Spleen (tissue), 11 donors: ENCODE measurements at regions not wholly inside any gene's neighbourhood (a gene's known extent, or its start where the extent isn't known, plus 50 kb on each side); places are given as distances from the start of the nearest gene placed in this dataset.

ENCODE experiments used
- DNase-seq: peaks from one replicate; pipeline ENCODE4 v3.0.0-alpha.2; 2020
- H3K27ac ChIP-seq, 8 donors: fragments of 200-600 bp; sonication (generic) in 7 of 8; 1 replicate in 4 of 8; 2 replicates in 4 of 8; pipeline versions ENCODE4 v1.5.0 to v1.8.0; 2016 to 2021; ENCODE audit warnings: inconsistent platforms in 4 of 8, mild to moderate bottlenecking in 4 of 8, moderate library complexity in 1 of 8
- H3K27me3 ChIP-seq, 7 donors: fragments of 200-600 bp; sonication (generic) in 6 of 7; replicated peaks in 1 of 7; 1 replicate in 4 of 7; 2 replicates in 3 of 7; pipeline versions ENCODE4 v1.5.0 to v1.8.0; 2016 to 2021; ENCODE audit warnings: inconsistent platforms in 3 of 7, mild to moderate bottlenecking in 1 of 7
- H3K36me3 ChIP-seq, 6 donors: fragments of 200-600 bp; sonication (generic) in 5 of 6; 1 replicate in 4 of 6; 2 replicates in 2 of 6; pipeline versions ENCODE4 v1.5.0 to v1.8.0; 2016 to 2021; ENCODE audit warnings: inconsistent platforms in 2 of 6
- H3K4me1 ChIP-seq, 6 donors: fragments of 200-600 bp; sonication (generic) in 5 of 6; 1 replicate in 3 of 6; 2 replicates in 3 of 6; pipeline versions ENCODE4 v1.5.0 to v1.8.0; 2016 to 2021; ENCODE audit warnings: inconsistent platforms in 3 of 6
- H3K4me3 ChIP-seq, 8 donors: fragments of 200-600 bp; sonication (generic) in 7 of 8; 1 replicate in 4 of 8; 2 replicates in 4 of 8; pipeline versions ENCODE4 v1.5.0 to v1.8.0; 2016 to 2021; ENCODE audit warnings: inconsistent platforms in 4 of 8, mild to moderate bottlenecking in 4 of 8, moderate library complexity in 2 of 8
- H3K9me3 ChIP-seq, 8 donors: fragments of 200-600 bp; sonication (generic) in 7 of 8; 1 replicate in 4 of 8; 2 replicates in 4 of 8; pipeline versions ENCODE4 v1.5.0 to v1.8.0; 2016 to 2021; ENCODE audit warnings: inconsistent platforms in 4 of 8
- CTCF ChIP-seq, 11 experiments: fragments of 200-600 bp in 7 of 11; fragments of 450-650 bp in 4 of 11; sonication (generic) in 4 of 11; IDR thresholded peaks in 8 of 11; conservative IDR thresholded peaks in 3 of 11; 1 replicate in 7 of 11; 2 replicates in 4 of 11; pipeline versions ENCODE4 v1.4.0 to v1.8.0; 2016 to 2021; ENCODE audit warnings: antibody characterized with exemption in 11 of 11, inconsistent platforms in 4 of 11, mild to moderate bottlenecking in 1 of 11
- POLR2A ChIP-seq, 3 donors: fragments of 450-650 bp; IDR thresholded peaks; one replicate each; pipeline ENCODE4 v1.5.1; 2017; ENCODE audit warnings: antibody characterized with exemption in 3 of 3, mild to moderate bottlenecking in 1 of 3
- POLR2AphosphoS5 ChIP-seq, 3 donors: sonication (generic); formaldehyde crosslinking; IDR thresholded peaks; one replicate each; pipeline ENCODE4 v1.5.1; 2017; ENCODE audit warnings: antibody characterized with exemption in 3 of 3
- WGBS, 5 donors: extraction: QIAGEN DNeasy Blood & Tissue Kit in 3 of 5; methylation state at CpG; one replicate each; pipeline versions ENCODE4 v1.1.5 to v1.1.7; 2013 to 2018; 5-methylcytosine and 5-hydroxymethylcytosine counted together
- intact Hi-C: fragments of 100-400 bp; cut with DNase I; formaldehyde crosslinking; loops from one replicate; pipeline ENCODE4 v1.15.0; 2023; ENCODE audit warnings: low total_unique reads
- donor health status: healthy with polysubstance abuse.
- donor health status: DM: no; HTN: no; CAD: no; lungs with moderate emphysema.
- donor health status: DM: no; HTN: no; CAD: no.
- donor health status: Bipolar disorder and iron deficiency.
- donor health status: healthy.
- donor health status: DM: no; HTN: no; CAD: no.
- donor health status: DM: yes; HTN: yes; CAD: no.

GRCh38 chr18:7390731-7391492 is 160.0 kb downstream of the LRRC30 start:
- H3K4me1 ChIP-seq, result no peaks in the 10 kb centered on the region
- TF ChIP-seq POLR2A (IDR thresholded peaks at IDR 0.05) (no peak), POLR2AphosphoS5 (IDR thresholded peaks at IDR 0.05) (peak in 1 of 3 donors; percentile 16), CTCF (IDR thresholded peaks at IDR 0.05 in 8 of 11, conservative IDR thresholded peaks at IDR 0.05 in 3 of 11) (no peak)
- 71 to 82% (median 78%) methylated on average over 5 of the region's 5 CpGs for WGBS, 5 donors
- no peak overlapping the region for H3K27ac ChIP-seq
- H3K36me3 ChIP-seq, result no peaks in the 10 kb centered on the region
- intact Hi-C loops, result no loop called here
- no peak overlapping the region for H3K4me3 ChIP-seq
- DNase-seq, result no peak
- H3K9me3 ChIP-seq, result no peaks in the 10 kb centered on the region
- no peaks in the 10 kb centered on the region for H3K27me3 ChIP-seq

GRCh38 chr18:7393080-7393479 is 162.2 kb downstream of the LRRC30 start:
- Histone ChIP-seq H3K27me3 (no peaks in the 10 kb centered on the region), H3K4me3 (no peak overlapping the region), H3K27ac (no peak overlapping the region), H3K36me3 (no peaks in the 10 kb centered on the region), H3K4me1 (no peaks in the 10 kb centered on the region), H3K9me3 (no peaks in the 10 kb centered on the region)
- intact Hi-C loops, result no loop called here
- no peak for TF ChIP-seq POLR2A (IDR thresholded peaks at IDR 0.05)
- TF ChIP-seq POLR2AphosphoS5 (IDR thresholded peaks at IDR 0.05), result no peak
- TF ChIP-seq CTCF (IDR thresholded peaks at IDR 0.05 in 8 of 11, conservative IDR thresholded peaks at IDR 0.05 in 3 of 11), result no peak
- DNase-seq, result no peak
- 75 to 89% (median 80%) methylated on average over 9 of the region's 9 CpGs for WGBS, 5 donors

- Histone ChIP-seq H3K4me3 (no peak overlapping the region), H3K9me3 (no peaks in the 10 kb centered on the region), H3K27me3 (no peaks in the 10 kb centered on the region), H3K36me3 (no peaks in the 10 kb centered on the region), H3K27ac (no peak overlapping the region), H3K4me1 (no peaks in the 10 kb centered on the region)
- no peak for DNase-seq
- intact Hi-C loops, result no loop called here
- WGBS, 5 donors, result 88 to 95% (median 92%) methylated on average over 9 of the region's 9 CpGs
- no peak for TF ChIP-seq POLR2A (IDR thresholded peaks at IDR 0.05)
- TF ChIP-seq POLR2AphosphoS5 (IDR thresholded peaks at IDR 0.05), result no peak
- no peak for TF ChIP-seq CTCF (IDR thresholded peaks at IDR 0.05 in 8 of 11, conservative IDR thresholded peaks at IDR 0.05 in 3 of 11)
Measured at GRCh38 chr18:7394050-7394659, 163.3 kb downstream of the LRRC30 start.

GRCh38 chr18:7395566-7395965 is 164.7 kb downstream of the LRRC30 start:
- Histone ChIP-seq H3K27ac (no peak overlapping the region), H3K4me1 (no peaks in the 10 kb centered on the region), H3K4me3 (no peak overlapping the region), H3K9me3 (no peaks in the 10 kb centered on the region), H3K36me3 (no peaks in the 10 kb centered on the region), H3K27me3 (no peaks in the 10 kb centered on the region)
- intact Hi-C loops, result no loop called here
- TF ChIP-seq CTCF (IDR thresholded peaks at IDR 0.05 in 8 of 11, conservative IDR thresholded peaks at IDR 0.05 in 3 of 11), result no peak
- no peak for TF ChIP-seq POLR2A (IDR thresholded peaks at IDR 0.05)
- no peak for DNase-seq
- WGBS, 5 donors, result 68 to 91% (median 77%) methylated on average over 4 of the region's 4 CpGs
